ENCODE measurements at regions not wholly inside any gene's neighbourhood (a gene's known extent, or its start where the extent isn't known, plus 50 kb on each side); places are given as distances from the start of the nearest gene placed in this dataset.
"Not testable (repeated sequence)": the region's sequence is repeated elsewhere in the genome, so short reads cannot be mapped to it uniquely, and the experiment has no call there.

DNA sequence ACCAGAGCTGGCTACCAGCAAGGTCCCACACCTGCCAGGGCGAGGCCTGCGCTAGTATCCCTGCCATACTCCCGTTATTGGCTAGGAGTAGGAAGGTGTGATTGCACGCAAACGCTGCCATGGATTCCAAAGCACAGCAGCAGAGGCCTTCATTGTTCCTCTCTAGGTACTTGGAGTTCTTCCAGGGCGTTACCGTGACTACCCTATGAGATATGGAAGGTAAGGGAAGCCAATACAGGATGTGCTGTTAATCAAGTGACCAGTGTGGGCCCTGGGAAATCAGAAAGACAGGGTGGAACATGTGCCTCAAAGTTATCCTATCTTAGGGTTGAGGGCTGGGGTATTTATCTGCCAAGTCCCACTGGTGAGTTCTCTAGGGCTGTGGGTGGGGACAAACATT, 320.7 kb upstream of the DPP6 start:
- DNase-seq: not testable (repeated sequence)

GRCh38 chr7:153743434-153743833, 308.8 kb upstream of the DPP6 start:
- DNase-seq: not testable (repeated sequence)

DNA sequence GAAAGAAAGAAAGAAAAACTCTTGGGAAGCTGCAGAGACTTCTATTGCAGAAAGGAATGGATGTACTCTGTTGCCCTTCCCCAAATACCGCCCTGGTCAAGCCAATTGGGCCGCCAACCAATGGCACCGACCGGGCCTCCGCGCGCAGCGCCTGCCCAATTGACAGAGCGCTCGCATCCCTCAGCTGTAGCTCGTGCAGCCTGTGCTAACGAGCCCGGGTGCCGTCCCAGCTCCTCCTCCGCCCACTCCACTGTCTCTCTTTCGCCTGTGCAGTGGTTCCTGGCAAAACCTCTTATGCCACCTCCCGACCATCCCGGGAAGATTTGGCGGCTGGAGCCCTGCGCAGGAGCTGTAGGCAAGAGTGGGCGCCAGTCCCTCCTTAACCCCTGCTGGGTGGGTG, 304.2 kb upstream of the DPP6 start:
- DNase-seq: not testable (repeated sequence)

DNA sequence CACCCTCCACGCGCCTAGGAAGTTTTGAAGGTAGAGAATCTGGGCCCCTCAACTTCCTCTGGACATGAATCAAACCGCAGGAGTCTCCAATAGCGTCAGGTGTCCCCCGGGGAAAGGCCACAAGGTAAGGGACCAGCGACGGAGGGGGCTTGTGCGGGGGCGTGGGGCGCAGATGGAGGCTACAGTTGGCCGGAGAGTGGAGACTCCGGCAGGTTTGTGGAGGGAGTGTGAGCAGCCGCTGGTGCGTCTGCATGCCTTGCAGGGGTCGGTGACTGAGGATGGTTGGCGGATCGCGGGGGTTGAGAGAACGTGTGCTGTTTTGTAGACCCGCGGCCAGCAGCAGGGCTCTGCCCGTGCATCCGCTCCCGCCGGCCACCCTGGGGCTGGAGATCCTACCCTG, 303.3 kb upstream of the DPP6 start:
- DNase-seq: not testable (repeated sequence)

GRCh38 chr7:153765869-153766268, 286.3 kb upstream of the DPP6 start:
- DNase-seq: not testable (repeated sequence)

DNA sequence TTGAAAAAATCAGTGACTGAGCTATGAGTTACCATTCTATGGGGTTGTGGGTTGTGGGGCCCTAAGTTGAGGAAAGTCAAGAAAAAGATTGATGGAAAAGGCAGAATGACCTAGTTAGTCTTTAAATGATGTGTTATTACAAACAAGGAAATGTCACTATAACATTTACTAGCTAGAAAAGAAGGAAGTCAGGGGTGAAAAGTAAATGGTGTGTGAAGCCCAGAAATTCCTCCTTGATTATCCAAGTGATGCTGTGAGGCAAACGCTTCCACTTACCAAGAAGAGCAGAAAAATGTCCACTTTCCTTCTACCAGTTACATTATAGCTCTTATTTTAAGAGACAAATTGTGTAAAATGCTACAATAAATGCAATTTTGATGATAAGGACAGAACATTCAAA, 285.3 kb upstream of the DPP6 start:
- DNase-seq: not testable (repeated sequence)

DNA sequence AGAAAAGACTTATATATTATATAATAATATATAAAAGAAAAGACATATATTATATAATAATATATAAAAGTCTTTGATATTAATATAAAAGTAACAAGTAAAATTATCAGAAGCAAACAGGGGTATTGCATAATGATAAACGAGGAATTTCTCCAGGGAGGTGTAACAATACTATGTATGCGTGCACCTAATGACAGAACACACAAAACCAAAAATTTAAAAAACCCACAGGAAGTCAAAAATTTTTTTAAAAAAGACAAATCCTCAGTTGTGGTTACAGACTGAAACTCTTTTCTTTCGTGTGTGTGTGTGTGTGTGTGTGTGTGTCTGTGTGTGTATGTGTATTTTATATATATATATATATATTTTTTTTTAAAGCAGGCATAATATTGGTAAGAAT, 279.2 kb upstream of the DPP6 start:
- no peak for DNase-seq

- not testable (repeated sequence) for DNase-seq
Observed at GRCh38 chr7:153776940-153777339, 275.3 kb upstream of the DPP6 start.

GRCh38 chr7:153797363-153797762, 254.8 kb upstream of the DPP6 start:
- DNase-seq: not testable (repeated sequence)

DNA sequence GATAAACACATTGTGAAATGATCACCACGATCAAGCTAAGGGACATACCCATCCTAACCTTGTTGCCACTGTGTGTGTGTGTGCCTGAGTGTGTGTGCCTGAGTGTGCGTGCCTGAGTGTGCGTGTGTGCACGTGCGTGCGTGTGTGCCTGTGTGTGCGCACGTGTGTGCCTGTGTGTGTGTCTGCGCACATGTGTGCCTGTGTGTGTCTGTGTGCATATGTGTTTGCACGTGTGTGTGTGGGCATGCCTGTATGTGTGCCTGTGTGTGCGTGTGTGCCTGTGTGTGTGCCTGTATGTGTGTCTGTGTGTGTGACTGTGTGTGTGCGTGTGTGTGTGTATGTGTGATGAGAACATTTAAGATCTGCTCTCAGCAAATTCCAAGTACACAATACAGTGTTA, 244.1 kb upstream of the DPP6 start:
- no peak for DNase-seq

DNA sequence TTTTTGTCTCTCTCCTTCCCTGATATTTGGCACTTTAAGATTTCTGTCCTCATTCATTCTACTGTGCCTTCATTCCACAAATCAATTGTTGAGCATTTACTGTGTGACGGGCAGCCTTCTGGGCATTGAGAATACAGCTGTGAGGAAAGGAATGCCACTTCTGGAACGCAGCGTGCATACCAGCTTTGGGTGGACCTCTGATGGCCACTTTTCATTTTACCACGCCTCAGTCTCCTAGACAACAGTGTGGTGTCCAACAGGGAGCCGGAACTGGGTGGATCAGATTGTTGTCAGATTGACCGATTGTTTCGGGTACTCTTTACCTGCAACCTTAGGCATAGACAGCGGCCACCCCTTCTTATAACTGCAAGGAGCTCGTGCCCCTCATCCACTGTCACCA, 222.7 kb upstream of the DPP6 start:
- no peak for DNase-seq

GRCh38 chr7:153832160-153832559, 220.0 kb upstream of the DPP6 start:
- DNase-seq: no peak

- no peak for DNase-seq
Observed at GRCh38 chr7:153835103-153835502, 217.1 kb upstream of the DPP6 start.

DNA sequence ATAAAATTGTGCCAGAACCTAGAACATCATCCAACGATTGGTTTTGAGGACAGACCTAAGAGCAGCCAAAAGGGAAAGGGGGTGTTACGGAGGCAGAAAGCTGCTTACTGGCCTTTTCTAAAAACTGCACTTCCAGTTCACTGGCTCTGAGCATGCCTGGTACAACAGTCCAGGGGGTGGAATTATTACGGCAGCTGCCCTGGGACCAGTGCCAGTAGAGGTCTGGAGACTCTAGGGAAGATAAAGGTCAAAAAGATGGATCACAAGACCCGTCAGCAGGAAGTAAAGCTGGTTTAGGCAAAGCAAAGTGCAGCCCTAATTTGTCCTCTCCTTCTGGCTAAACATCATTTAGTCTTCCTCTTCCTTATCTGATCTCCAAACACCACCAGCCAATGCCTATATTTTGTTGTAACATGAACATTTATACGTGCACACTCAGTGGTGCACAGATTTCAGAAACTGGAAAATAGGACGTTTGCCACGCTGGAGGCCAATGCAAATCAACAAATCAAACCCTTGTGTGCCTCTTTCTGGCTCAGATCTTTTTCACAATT, 216.4 kb upstream of the DPP6 start:
- DNase-seq: no peak

DNA sequence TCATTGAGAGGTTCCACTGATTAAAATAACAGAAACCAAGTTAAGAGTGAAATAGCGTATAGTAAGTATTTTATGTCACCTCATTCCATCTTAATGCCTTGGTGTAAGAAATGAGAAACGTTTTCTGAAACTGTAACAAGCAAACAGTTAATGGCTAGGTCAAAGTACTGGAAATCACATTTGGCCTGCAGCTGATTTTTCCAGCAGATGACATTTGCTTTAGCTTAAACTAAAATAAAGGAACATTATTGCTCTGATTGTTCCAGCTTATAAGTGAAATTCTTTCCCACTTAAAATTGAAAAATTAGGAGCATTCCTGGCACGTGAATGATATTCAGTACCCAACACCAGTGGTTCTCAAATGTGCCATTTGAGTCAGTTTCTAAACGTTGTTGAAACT, 213.6 kb upstream of the DPP6 start:
- DNase-seq: no peak

GRCh38 chr7:153840861-153841260, 211.3 kb upstream of the DPP6 start:
- no peak for DNase-seq

DNA sequence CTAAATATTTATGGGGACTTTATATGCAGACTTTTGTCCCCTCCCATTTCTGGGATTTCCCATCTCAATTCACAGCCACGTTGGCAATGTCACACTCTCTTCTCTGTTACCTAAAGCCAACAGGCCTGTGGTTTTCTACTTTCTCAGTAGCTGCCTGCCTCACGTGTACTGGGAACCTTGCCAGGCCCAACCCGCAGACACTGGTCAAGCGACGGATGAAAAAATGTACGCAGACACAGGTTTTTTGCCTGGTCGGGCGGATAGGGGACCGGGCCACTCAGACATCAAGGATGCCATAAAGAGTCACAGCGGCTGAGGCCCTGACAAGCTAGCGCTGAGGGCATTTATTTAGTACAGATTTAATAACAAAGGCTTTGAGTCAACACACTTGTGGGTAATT, 204.4 kb upstream of the DPP6 start:
- no peak for DNase-seq

GRCh38 chr7:153852261-153852660, 199.9 kb upstream of the DPP6 start:
- no peak for DNase-seq

DNA sequence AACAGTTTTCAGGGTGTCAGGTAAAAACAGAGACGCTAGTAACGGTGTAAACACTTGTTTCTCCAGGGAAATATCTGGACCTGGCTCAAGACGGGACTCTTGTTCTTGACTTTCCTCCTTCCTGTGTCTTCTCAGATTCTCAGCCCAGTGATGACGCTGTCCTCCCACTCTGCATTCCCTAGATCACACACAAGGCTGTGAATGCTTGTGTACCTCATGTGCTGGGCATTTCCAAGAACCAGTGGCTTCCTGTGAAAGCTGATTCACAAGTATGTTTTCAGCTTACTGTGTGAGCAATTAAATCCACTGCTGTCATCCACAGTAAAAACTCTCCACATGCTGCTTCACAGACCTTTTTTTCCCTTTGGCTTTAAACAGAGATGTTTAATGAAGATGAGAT, 193.8 kb upstream of the DPP6 start:
- no peak for DNase-seq

- no peak for DNase-seq
Observed at GRCh38 chr7:153859239-153859638, 193.0 kb upstream of the DPP6 start.

DNA sequence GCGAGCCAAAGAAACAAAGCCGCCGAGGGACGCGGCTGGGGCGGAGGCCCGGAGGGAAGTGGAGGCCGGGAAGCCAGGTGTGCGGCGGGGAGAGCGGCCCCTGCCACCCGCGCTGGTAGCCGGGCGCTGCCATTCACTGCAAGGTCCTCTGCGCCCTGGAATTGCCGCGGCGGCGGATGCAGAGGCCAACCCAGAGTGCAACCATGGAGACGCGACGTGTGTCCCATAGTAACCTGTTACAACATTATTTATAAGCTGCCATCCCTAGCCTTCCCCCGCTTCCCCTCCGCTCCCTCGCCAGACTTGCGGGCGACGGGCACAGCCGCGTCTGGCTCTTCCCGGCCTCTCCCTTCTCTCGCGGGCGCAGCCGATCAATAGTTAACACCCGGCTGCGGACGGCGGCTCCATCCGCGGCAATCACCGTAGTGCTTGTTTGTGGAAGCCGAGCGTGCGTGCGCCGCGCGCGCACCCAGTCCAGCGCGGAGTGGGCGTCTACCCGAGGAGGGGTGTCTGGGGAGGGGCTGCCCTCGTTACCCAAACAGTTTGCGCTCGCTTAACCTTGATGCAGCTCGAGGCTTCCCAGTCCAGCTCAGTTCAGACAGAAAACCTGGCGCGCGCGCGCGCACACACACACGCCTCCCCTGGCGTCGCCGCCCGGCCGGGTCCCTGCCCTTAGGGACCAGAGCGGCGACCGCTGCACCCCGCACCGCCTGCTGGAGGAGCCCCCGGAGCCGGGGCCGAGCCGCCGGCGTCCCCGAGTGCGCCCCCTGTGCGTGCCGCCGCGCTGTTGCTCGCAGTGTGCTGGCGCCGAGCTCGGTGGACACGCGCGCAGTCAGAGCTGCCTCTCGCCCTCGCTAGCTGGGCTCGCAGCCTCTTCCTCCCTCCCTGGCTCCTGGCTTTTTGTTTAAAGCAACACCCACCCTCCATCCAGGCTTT, 165.4 kb upstream of the DPP6 start:
- no peak for DNase-seq

DNA sequence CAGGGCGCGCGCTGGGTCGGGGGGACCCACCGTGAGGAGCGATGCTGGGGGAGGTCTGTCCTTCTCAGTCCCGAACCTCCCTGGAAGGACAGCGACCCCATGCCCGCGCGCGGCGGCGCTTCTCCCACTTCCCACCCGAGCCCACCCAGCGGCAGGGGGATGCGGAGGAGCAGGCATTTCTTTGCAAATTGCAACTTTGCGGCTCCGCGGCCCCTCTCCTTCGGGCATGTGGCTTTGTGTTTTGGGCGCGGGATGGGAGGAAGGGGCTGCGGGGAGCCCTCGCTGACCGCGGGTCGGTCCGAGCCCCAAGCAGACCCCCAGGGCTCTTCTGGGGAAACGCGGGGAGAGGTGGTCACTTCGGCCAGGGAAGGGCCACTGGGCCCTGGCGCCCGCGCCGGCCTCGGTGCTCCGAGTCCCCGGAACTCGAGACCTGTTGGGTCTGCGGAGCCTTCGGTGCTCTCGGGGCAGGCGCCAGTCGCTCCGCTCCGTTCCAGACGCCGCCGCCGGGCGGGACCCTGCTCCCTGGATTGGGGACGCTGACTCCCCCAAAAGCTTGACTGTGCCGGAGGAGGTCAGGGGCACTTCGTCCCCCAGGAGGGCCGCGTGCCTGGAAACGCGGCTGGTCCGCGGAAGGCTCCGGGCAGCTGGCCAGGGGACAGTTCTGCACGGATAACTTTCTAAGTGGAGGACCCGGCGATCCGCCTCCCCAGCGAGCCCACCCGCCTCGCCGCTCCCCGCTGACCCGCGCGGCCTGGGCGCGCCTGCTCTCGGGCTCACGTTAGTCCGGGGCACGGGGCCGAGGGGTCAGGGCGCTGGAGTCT, 164.2 kb upstream of the DPP6 start:
- no peak for DNase-seq

DNA sequence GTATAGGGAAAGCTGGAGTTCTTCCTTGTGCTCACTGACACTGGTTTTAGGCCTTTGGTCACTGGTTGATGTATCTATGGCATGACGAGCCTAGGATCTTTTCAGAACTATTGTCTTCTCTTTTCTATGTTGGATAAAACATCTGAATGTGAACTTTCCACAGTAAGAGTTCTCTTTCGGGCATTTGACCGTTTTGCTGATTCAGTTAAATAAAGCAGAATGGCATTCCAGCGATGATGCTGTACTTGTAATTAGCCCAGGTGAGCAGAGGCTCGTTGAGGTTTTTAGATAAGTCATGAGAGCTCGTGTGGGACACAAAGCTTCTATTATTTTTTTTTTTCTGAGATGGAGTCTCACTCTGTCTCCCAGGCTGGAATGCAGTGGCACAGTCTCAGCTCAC, 160.2 kb upstream of the DPP6 start:
- no peak for DNase-seq

DNA sequence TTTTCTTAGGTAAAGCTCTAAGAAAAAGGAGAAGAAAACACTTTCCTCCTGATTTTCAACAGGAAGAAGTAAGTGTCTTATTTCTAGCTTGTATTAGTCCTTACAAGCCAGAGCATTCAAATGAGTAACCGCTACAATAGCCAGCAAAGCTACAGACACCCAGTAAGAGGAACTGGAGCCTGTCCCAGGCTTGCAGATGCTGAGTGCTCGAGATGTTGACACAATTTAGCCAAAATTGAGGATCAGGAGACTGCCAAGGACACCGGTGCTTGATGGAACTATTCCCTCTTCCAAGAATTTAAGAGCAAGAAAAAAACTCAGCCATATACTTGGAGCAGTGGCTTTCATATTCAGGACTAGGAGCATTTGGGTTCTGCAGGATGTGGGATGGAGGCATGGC, 149.3 kb upstream of the DPP6 start:
- DNase-seq: no peak
